Stimulated activated naive CD8-positive, alpha-beta T cell treated with anti-CD3 and anti-CD28 coated beads, Interleukin-15, Interleukin-2, amounts not matched to agents 100 ng/mL and 50 ng/mL, for 24 hours (primary cell): ENCODE measurements at regions not wholly inside any gene's neighbourhood (a gene's known extent, or its start where the extent isn't known, plus 50 kb on each side); places are given as distances from the start of the nearest gene placed in this dataset.

ENCODE experiments used
- H3K27ac Mint-ChIP-seq: one replicate; pipeline ENCODE4 v1.8.0; 2021; ENCODE audit warnings: mild to moderate bottlenecking, mixed read lengths
- H3K27me3 Mint-ChIP-seq: one replicate; pipeline ENCODE4 v1.8.0; 2021; ENCODE audit warnings: mixed read lengths
- H3K36me3 Mint-ChIP-seq: one replicate; pipeline ENCODE4 v1.8.0; 2021; ENCODE audit warnings: low read depth, mixed read lengths
- H3K4me1 Mint-ChIP-seq: one replicate; pipeline ENCODE4 v1.8.0; 2021; ENCODE audit warnings: low read depth, mixed read lengths
- H3K4me3 Mint-ChIP-seq: one replicate; pipeline ENCODE4 v1.8.0; 2021; ENCODE audit warnings: mild to moderate bottlenecking, mixed read lengths
- H3K9me3 Mint-ChIP-seq: one replicate; pipeline ENCODE4 v1.8.0; 2021; ENCODE audit warnings: mixed read lengths

DNA sequence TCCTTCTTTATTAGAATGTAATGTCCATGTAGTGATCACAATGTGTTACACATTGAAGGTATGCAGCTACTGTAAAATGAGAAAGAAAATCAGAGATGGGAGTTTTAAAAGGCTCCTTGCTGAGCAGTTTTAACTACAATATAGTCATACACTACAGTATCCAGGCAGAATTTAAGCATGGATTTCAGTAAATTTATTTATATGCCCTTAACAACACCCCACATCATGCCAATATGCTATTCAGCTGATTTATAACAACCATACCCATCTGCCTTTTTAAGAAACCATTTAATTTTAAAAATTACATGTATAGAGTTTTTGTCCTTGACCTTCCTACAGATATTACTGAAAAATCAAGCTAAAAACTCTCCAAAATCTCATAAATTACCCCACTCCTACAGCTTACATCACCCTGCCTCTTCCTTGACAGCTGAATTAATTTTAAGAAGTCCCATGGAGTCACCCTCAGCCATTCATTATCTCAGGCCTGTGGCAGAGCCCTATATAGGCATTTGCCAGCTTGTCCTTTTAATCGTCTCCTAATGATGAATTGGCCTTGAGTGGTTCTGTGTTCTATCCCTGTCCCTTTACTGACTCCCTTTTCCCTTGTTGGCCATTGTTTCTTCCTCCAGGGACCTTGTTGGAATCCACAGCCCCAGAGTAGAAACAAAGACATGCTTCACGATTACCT is 797.6 kb upstream of the ARRDC4 start:
- Mint-ChIP-seq H3K9me3 (peaks cover 8% of the 10 kb centered on the region), H3K4me3 (no peak overlapping the region), H3K27ac (no peak overlapping the region), H3K27me3 (no peaks in the 10 kb centered on the region), H3K4me1 (no peaks in the 10 kb centered on the region), H3K36me3 (no peaks in the 10 kb centered on the region)

DNA sequence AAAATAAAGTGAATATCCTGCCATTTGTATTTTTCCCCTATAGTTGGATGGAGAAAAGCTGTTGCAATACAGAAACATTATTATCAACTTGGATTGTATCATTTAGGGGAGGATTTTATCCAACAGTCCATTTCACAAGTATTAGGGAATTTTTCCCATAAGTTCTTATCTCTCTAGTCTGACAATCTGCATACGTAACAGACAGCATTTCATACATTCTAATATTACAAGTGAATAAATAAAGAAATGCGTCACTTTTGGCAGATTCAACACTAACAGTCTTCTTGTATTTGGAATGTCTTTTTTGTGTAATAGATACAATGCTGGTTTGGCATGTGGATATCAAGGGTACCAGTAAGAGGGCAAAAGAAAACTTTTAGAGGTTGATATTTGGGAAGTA is 795.3 kb upstream of the ARRDC4 start:
- Mint-ChIP-seq H3K27ac (no peak overlapping the region), H3K36me3 (no peaks in the 10 kb centered on the region), H3K4me3 (no peak overlapping the region), H3K27me3 (no peaks in the 10 kb centered on the region), H3K9me3 (peaks cover 8% of the 10 kb centered on the region), H3K4me1 (no peaks in the 10 kb centered on the region)

DNA sequence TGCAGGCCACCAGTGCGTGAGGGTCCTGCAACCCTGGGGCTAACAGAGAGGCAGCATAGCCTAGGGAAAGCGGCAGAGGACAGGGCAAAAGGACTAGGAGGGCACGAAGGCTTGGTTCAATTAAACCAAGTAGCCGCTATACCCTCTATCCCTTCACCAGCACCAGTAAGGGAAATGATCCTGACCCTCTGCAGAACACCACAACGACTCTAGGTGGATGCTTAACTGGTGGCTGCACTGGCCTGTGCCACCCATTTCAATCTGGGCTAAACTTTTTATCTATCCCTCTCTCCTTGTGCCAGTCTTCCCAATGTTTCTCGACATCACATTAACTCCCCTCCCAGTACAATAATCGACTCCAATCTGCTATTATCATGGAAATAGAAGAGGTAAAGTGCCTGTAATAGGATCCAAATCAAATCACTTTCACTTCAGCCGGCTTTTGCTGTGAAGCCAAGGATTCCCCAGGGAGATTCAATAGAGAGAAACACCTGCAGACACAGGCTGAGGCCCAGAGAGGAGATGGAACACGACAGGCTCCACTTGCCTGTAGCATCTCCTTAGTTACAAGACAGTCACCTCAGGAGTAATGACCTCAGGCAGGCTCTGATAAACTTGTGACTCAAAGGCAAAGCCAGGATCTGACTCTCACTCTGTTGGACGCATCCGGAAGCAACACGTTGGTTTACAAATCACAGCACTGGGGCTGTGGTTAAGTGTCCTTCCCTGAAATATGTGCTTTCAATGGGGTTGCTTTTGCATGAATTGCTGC is 791.6 kb upstream of the ARRDC4 start:
- H3K27me3 Mint-ChIP-seq, result no peaks in the 10 kb centered on the region
- no peak overlapping the region for H3K4me3 Mint-ChIP-seq
- no peaks in the 10 kb centered on the region for H3K36me3 Mint-ChIP-seq
- no peaks in the 10 kb centered on the region for H3K4me1 Mint-ChIP-seq
- peaks cover 4% of the 10 kb centered on the region for H3K9me3 Mint-ChIP-seq
- no peak overlapping the region for H3K27ac Mint-ChIP-seq

DNA sequence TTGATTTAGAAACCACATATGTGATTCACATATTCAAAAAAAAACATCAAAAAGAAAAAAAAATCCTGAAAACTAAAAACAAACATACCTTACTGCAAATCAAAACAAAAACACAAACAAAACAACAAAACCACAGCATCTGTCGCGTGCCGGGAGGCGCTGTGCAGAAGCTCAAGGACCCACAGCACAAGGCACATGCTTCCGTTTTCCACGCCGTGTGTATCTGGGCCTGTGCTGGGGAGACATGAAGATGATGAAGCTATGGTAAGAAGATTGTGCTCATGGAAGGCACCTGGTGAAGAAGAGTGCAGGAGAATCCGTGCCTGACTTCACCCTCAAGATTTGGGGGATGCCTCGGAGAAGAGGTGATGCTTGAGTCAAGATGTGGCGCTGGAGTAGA is 788.9 kb upstream of the ARRDC4 start:
- Mint-ChIP-seq H3K36me3 (no peaks in the 10 kb centered on the region), H3K4me3 (no peak overlapping the region), H3K27ac (no peak overlapping the region), H3K9me3 (peaks cover 12% of the 10 kb centered on the region), H3K4me1 (no peaks in the 10 kb centered on the region), H3K27me3 (no peaks in the 10 kb centered on the region)

DNA sequence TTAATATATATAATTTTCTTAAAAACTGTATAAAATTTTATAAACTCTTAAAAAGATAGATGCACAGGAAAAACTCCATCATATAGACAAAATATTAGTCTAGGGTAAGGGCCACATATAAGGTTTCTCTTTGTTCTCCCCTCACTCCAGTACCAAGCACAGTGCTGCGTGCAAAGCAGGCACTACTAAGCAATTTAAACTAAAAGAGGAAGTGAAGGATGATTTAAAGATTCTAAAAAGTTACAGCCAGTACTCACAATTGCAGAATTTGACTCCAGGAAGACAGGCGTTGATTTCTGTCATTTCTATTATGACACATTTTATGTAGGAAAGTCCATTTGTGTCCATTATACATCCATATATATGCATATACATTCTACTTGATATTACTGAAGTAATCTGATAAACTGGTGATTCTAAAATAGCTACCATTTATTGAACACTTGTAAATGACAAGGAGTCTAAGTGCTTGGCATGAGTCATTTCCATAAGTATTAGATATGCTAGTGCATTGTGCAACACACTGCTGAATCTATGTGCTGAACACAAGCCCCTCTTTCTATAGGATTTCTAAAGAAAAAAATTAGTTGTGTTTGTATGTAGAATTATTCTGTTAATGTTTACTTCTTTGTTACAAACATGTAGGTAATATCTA is 785.5 kb upstream of the ARRDC4 start:
- H3K4me1 Mint-ChIP-seq, result no peaks in the 10 kb centered on the region
- H3K36me3 Mint-ChIP-seq, result no peaks in the 10 kb centered on the region
- H3K4me3 Mint-ChIP-seq, result no peak overlapping the region
- H3K27me3 Mint-ChIP-seq, result no peaks in the 10 kb centered on the region
- no peak overlapping the region for H3K27ac Mint-ChIP-seq
- peaks cover 15% of the 10 kb centered on the region for H3K9me3 Mint-ChIP-seq

DNA sequence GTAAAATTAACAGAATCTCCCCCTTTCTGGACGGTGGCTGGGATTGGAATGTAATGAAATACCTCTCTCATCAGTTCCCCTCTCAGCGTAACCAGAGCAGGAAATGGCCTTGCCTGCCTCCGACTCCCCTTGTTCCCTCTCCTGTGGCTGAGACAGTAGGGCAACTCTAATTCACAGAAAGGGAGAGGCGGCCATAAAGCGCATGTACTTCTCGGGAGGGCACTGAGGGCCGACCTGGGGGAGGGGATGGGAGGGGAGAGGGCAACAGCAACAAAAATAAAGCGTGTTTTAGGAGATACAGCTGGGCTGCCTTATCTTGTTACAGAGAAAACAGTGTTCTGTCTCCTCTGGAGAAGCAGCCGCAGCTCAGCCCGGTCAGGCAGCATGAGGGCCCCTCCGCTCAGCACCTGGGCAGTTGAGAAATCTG is 783.3 kb upstream of the ARRDC4 start:
- Mint-ChIP-seq H3K9me3 (peaks cover 15% of the 10 kb centered on the region), H3K27ac (no peak overlapping the region), H3K36me3 (no peaks in the 10 kb centered on the region), H3K4me3 (no peak overlapping the region), H3K27me3 (no peaks in the 10 kb centered on the region), H3K4me1 (no peaks in the 10 kb centered on the region)

DNA sequence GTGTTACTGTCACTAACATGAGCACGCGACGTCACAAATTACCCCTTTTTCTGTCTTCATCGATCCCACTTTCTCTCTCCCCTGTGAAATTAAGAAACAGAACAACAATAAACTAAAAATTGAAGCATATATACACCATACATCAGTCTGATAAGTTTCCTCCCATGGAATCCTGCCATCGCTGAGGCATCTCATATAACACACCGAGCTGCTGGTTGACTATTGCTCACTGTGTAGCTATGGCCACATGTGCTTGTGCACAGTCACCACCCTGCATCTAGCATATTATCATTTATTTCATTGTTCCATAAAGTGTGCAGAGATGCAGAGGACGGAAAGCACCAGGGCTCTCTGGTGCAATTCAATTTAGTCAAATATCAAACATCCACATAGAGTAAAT is 777.9 kb upstream of the ARRDC4 start:
- Mint-ChIP-seq H3K9me3 (peaks cover 3% of the 10 kb centered on the region), H3K36me3 (no peaks in the 10 kb centered on the region), H3K27me3 (no peaks in the 10 kb centered on the region), H3K4me3 (no peak overlapping the region), H3K27ac (no peak overlapping the region), H3K4me1 (no peaks in the 10 kb centered on the region)

DNA sequence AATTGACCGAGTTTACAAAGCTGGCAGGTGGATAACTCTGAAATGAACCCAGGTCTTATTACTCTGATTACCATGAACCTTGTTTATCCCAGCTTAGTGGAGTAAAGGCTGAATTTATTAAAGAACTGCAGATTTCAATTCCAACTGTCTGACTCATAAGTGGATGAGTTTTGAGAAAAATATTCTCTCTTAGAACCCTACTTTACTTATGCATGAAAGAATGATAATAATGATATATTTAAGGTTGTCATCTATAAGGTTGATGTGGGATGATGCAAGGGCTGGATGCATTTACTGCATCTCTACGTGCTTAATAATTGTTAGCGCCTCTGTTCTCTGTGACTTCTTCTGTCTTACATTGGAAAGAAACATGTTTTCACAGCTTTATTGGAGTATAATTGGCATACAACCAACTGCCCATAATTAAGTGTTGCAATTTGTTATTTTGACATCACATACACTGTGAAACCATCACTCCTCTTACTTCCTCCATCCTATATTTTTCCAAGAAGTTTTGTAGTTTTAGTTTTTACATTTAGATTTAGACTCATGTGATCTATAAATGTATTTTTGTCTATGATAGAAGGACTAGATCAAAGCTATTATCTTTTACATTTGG is 771.2 kb upstream of the ARRDC4 start:
- H3K9me3 Mint-ChIP-seq, result peaks cover 4% of the 10 kb centered on the region
- H3K4me3 Mint-ChIP-seq, result no peak overlapping the region
- no peaks in the 10 kb centered on the region for H3K4me1 Mint-ChIP-seq
- H3K36me3 Mint-ChIP-seq, result no peaks in the 10 kb centered on the region
- no peaks in the 10 kb centered on the region for H3K27me3 Mint-ChIP-seq
- no peak overlapping the region for H3K27ac Mint-ChIP-seq

DNA sequence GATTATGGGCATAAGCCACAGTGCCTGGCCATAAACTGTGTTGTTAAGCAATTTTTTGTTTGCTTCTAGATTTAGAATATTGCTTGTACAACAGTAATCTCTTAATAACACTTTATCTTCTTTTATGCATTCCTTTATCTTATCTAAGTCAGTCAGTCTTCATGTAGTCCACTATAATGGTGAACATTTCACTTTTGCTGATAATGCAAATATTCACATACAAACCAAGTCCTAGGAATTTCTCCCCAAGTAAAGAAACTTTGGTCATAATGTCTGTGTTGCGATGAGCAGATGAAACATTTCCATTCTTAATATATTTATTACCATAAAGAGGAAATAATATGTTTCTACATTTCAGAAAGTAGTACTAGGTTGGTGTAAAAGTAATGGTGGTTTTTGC is 765.8 kb upstream of the ARRDC4 start:
- Mint-ChIP-seq H3K9me3 (peaks cover 8% of the 10 kb centered on the region), H3K4me3 (no peak overlapping the region), H3K36me3 (no peaks in the 10 kb centered on the region), H3K4me1 (no peaks in the 10 kb centered on the region), H3K27ac (no peak overlapping the region), H3K27me3 (no peaks in the 10 kb centered on the region)

DNA sequence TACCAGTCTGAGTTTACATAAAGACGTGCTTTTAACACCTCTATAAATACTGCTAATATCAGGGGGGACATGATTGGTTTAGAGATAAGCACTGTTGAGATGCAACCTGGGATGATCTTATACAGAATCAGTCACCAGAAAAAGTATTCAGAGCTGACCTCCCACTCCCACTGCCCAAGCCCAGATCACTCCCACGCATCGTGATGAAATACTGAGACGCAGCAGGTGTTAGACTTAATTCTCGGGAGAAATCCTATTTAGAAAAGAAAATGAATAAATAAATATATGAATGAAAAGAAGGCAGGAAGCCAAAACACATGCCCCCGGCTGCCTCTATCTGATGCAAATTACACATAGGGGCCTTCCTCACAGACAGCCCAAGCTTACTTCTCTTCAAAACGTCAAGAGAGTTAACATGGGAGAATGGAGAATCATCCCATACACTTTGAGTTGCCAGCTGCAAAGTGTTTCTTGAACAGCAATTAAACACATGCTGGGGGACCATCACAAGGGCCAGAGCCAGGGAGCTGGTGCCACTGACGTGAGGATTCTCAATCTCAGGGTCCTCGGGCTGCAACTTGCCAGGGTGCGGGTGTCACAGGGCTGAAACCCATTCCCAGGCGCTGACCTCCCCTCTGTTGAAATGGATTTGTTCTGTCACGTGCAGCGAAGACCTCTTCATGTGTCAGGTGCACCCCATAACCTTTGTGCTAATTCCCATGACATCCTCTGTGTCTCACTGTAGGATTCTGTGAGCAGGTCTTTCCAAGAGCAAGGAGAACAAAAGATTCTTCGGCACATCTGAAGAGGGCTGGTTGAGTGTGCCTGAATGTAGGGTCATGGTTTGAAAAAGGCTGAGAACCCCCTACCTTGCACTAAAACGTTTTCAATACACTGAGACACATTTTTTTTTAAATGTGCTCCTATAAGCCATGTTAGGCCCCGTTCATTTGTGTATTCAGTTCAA is 764.2 kb upstream of the ARRDC4 start:
- H3K9me3 Mint-ChIP-seq, result peaks cover 8% of the 10 kb centered on the region

DNA sequence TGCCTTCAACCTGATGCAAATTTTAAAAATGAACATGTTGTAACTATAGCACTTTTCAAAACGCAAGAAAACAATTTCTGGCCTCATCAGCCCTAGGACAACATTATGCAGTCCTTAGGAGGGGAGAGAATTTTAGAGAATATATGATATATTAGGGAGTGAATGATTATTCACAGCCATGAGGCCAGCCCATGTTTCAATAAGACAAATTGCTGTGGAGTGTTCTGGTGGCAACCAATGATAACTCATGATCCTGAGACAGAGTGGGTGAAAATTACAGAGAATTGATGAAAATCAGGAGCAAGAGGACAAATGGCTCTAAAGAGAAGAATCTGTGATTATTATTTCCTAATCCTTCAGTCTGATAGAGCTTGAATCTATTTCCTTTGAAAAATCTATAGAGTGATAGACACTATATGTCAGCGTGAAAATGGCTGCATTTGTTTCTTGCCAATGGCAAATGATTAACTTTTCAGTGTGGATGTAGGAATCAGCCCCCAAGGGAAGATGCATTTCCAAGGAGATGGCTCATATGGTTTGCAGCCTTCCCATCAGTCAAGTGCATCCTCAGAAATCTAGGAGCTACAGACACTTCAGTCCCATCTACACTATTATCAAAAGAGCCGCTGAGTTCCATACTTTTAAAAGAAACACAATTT is 761.0 kb upstream of the ARRDC4 start:
- Mint-ChIP-seq H3K4me3 (no peak overlapping the region), H3K36me3 (no peaks in the 10 kb centered on the region), H3K27me3 (no peaks in the 10 kb centered on the region), H3K4me1 (no peaks in the 10 kb centered on the region), H3K27ac (no peak overlapping the region), H3K9me3 (peaks cover 4% of the 10 kb centered on the region)

More for the DNA sequence above, 764.2 kb upstream of the ARRDC4 start:
- H3K27me3 Mint-ChIP-seq, result no peaks in the 10 kb centered on the region
- H3K4me3 Mint-ChIP-seq, result no peak overlapping the region
- H3K27ac Mint-ChIP-seq, result no peak overlapping the region
- H3K4me1 Mint-ChIP-seq, result no peaks in the 10 kb centered on the region
- no peaks in the 10 kb centered on the region for H3K36me3 Mint-ChIP-seq

DNA sequence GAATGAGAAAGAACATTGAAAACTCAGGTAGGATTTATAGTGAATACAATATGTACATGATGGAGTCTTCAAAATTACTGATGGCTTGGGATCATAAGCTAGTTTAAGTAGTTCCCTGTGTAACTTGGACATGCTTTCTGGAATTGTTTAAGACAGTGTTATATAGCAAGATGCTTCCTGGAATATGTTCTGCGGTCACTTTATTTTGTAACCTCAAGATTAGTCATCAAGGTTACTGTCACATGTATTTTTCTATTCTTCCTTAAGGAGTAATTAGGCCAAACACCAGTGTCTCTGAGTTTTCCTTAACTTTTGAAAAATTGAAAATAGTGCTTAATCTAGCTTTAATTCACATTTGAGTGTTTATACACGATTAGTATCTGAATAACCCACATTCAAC is 760.3 kb upstream of the ARRDC4 start:
- Mint-ChIP-seq H3K4me1 (no peaks in the 10 kb centered on the region), H3K9me3 (no peaks in the 10 kb centered on the region), H3K27me3 (no peaks in the 10 kb centered on the region), H3K4me3 (no peak overlapping the region), H3K36me3 (no peaks in the 10 kb centered on the region), H3K27ac (no peak overlapping the region)

DNA sequence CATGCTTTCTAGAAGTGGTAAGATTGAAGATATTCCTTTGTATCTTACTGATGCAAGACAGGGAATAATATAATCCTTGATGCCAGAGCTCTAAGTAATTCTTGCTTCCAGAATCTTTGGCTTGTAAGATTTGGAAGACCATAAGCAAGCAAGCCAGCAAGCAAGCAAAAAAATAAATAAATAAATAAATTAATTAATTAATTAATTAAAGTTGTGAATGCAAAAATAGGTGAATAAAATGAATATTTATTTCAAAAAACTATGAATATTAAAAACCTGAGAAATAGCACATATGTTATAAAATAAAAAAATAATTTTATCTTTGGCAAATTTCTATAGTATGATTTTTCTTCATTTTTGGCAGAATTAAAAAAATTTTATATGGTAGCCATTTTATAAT is 750.2 kb upstream of the ARRDC4 start:
- Mint-ChIP-seq H3K27ac (no peak overlapping the region), H3K4me1 (no peaks in the 10 kb centered on the region), H3K36me3 (no peaks in the 10 kb centered on the region), H3K9me3 (no peaks in the 10 kb centered on the region), H3K27me3 (no peaks in the 10 kb centered on the region), H3K4me3 (no peak overlapping the region)

DNA sequence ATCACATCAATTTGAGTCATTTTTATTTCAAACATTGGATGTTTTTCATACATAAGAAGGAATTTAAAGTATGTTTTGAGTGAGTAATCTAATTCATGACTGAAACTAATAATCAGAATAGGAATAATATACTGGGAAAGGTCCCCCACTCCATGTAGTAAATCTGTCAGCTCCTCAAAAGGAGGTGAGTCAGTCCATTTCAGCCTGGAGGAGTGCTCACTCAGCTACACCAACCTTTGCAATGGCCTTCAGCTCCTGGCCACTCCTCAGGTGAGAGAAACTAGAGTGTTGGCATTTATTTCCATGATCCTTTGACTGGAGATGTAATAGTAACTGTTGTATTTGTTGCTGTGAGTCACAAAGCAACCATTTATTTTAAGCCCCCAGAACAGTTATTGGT is 744.9 kb upstream of the ARRDC4 start:
- no peaks in the 10 kb centered on the region for H3K27me3 Mint-ChIP-seq
- no peaks in the 10 kb centered on the region for H3K36me3 Mint-ChIP-seq
- H3K4me1 Mint-ChIP-seq, result no peaks in the 10 kb centered on the region
- no peak overlapping the region for H3K27ac Mint-ChIP-seq
- no peaks in the 10 kb centered on the region for H3K9me3 Mint-ChIP-seq
- no peak overlapping the region for H3K4me3 Mint-ChIP-seq
